GM21737 (cell line): ENCODE measurements at regions not wholly inside any gene's neighbourhood (a gene's known extent, or its start where the extent isn't known, plus 50 kb on each side); places are given as distances from the start of the nearest gene placed in this dataset.

ENCODE experiments used
- ATAC-seq: cut with Tn5 transposase; IDR thresholded peaks from one replicate; pipeline ENCODE4 v1.9.1; 2021; ENCODE audit warnings: mild to moderate bottlenecking, moderate library complexity; ENCODE audit not compliant: unreplicated experiment

GRCh38 chr1:81496349-81496748, 304.4 kb upstream of the ADGRL2 start:
- ATAC-seq, result no peak

DNA sequence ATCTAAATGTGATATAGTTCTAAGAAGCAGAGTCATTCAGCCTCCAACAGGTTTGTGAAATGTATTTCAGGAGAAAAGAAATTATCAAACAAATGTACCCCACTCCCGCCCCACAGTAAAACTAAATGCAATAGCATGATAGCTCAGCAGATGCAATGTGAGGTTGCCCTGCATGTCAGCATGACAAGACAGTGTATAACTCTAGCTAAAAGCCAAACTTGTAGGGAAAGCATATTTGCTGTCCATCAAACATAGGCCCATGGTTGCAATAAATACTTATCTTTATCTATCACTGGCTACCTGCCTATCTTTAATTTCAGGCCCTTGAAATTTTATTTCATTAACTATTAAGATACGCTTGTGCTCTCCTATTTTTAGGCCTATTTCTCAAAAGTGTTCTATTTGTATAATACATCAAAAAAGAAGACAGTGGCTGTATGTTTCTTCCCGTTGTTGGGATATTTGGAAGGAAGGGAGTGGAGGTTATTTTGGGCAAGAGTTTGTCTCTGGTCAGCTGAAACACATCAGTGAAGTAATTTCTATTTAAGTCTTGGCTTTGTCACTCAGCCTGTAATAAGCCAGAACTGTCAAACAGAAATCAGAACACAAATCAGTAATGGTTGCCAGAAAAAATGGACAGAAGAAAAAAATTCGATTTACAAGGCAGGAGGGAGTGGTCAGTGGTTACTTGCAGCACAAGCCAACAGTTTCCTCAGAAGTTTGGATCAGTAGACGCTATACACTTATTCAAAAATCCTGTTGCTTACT, 307.4 kb upstream of the ADGRL2 start:
- no peak for ATAC-seq

DNA sequence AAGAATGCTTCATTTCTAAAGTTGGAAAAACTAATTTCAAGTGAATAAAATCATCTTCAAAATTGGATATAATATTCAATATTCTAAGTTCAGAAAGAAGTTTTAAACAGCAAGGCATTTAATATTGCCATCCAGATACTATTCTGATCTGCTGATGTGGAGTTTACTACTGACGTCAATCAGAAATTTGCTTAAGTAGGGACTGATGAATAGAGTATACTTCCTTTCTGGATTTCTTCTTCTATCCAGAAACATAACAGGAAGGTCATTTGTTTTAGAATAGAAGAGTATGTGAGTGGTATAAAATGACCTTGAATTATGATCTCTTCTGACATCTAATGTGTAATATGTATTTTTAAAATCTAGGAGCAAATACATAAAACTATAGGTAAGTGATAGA, 308.1 kb upstream of the ADGRL2 start:
- no peak for ATAC-seq

- ATAC-seq, result no peak
These were observed 310.1 kb upstream of the ADGRL2 start for GRCh38 chr1:81490614-81491013.

GRCh38 chr1:81489372-81489934, 311.3 kb upstream of the ADGRL2 start:
- ATAC-seq, result no peak

DNA sequence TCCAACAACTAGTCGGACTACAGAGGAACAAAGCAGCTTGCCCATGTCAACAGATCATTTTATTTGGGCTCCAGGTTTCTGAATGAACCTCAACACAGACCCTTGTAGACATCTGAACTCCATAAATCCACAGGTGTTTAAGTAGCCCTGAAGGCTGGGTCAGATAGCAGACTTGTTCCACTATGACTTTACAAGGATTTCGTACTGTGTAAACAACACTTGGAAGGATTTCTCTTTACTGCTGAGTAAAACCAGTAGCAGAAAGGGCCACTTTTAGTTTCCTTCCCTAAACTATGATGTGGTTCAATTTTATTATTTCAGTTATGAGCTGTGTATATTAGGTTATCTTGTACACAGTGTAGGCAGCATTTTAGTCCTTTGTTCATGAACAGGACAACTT, 316.4 kb upstream of the ADGRL2 start:
- ATAC-seq, result no peak

DNA sequence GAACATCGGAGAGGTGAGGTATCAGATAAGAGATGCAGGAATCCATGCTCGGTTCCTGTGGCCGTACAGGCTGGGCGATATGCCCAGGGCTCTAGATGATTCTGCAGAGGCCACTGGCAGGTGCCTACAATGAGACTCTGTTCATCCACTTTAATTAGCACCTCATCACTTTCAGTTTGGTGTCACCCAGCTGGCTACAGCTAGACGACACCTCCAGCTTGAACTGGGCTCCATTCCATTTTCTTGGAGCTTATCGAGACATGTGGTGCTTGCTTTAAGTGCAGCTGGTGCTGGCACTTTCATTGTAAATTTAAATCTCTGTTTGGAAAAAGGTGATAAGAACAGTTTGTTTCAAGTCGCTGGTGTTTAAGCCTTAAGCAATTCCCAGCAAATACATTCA, 322.5 kb upstream of the ADGRL2 start:
- no peak for ATAC-seq

DNA sequence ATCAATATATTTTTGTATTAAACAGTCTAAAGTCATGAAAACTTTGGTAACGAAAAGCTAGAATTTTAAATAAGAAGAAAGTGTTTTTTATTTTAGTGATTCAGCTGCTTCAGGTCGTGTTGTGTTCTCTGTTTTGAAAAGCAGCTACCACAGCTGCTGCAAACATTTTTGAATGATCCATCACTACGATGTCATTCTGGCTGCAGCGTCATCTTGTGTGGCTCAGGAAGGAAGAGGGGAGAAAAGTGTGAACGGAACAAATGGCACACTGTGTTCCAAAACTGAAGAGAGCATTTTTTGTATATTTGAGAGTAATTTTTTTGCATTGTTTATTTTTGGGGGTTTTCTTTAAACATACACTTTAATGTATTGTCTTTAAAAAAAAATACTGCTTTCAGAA, 323.0 kb upstream of the ADGRL2 start:
- ATAC-seq, result no peak

GRCh38 chr1:81472387-81472786, 328.3 kb upstream of the ADGRL2 start:
- no peak for ATAC-seq

DNA sequence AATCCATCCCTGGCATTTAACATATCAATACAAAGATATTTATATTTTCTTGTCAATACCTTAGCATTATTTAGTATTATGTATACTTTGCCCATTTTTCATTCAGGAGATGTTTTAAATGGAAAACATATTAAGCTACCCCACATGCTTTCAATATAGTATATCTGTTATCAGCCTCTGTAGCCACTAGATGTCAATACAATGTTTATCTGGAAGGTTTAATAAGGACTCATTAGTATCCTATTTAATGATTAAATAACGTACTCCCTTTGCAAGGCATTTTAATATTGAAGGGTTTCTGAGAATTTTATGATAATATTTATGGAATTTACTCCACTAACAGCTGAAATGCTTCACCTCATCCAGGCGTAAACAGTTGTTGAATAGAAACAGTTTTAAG, 329.5 kb upstream of the ADGRL2 start:
- no peak for ATAC-seq

- ATAC-seq, result no peak
These were observed 330.5 kb upstream of the ADGRL2 start for GRCh38 chr1:81470275-81470674.

DNA sequence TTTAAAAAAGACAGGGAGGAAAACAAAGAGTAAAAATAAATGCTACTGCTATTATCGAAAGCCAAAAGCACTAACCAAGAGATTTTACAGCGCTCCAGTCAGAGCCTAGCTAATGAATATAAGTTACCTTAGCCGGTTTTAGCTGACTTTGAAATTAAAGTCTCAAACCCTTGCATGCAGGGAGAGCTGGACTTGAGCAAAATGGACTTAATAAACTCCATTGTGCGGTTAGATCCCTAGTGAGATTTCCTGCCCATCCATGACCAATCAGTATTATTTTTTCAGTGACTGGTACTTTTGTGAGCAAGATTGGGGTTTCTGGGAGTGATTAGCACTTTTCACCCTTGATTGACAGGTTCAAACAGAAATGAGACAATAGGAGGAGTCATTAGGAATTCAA, 333.4 kb upstream of the ADGRL2 start:
- ATAC-seq, result no peak

DNA sequence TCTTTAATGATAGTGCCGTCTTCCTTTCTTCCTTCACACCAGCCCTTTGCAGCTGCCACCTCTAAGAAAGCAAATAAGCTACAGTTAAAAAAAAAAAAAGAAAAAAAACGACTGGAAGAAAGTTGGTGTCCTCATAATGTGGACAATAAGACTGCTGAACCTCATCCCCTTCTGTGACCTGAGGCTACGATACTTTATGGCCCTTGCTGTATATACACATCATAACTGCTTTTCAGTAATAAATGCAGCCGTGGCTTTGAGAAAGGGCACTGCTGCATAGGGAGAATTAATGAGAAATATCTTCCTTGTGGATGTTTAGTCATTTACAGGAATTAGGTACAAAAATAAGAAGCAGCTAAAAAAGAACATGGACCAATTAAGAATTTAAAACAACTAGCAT, 333.8 kb upstream of the ADGRL2 start:
- no peak for ATAC-seq

DNA sequence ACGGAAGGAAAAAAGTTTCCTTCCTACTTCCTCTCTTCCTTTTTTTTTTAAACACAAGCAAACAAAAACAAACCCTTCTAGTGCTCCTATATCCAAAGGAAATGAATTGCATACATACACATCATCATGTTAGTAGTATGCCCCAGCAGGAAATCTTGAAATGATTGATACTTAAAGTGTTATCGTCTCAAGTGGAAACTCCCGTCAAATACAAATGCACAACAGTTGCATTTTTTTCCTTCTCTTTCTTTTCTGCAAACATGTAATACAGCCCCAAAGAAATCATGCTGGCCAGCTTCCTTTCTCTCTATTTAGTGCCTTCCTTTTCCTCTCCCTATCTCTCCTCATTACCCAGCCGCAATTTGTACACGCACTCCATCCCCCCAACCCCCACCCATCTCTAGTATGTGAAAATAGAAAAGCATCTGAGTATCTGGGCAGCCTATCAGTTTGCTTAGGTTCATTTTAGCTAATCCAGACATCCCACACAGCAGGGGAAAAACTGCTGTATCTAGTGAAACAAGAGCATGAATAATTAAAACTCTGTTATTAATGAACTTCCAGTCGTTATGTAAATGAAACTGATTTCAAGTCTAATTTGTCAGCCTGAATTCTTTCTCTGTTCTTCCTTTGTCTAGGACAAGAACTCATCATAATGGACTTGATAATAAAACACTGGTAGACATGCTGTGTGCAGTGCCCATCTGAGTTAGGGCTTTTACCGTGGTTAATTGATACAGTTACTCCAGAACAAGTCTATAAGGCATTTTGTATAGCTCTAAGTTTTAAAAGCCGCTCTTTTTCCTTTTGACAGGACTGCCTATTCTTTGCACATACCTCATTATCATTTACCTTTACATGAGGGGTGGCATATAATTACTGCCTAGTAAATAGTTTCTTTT, 336.5 kb upstream of the ADGRL2 start:
- ATAC-seq, result no peak

GRCh38 chr1:81459043-81459442, 341.7 kb upstream of the ADGRL2 start:
- no peak for ATAC-seq

DNA sequence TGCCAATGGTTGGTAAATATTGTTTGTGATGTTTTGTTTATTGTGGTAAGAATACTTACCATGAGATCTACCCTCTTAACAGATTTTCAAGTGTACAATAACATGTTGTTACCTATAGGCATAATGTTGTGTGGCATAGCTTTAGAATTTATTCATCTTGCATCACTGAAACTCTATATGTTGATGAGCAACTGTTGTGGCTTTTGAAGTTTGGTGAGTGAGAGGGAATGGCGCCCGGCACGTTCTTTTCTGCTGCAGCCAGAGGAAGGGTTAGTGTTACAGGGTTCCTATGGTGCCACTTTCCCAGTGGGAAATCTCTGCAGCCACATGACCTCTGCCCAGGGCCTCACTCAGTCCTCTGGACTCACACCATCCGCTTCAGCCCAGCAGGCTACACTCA, 342.5 kb upstream of the ADGRL2 start:
- ATAC-seq, result no peak

DNA sequence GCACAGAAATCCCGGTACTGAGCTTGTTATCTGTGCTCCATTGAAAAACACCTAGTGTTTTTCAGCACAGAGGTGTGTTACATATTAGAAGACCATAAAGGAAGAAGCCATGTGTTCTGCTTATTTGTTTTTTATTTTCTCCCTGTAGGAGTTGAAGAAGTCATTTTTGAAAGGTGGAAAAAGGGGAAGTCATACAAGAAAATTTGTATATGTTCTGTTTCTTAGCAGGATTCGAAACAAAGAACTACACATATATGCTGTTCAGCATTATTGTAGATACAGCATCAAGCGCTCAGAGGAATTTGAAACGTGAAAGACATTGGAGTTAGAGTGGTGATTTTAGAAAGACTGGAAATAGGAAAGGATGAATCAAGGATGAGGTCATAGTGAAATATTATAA, 345.3 kb upstream of the ADGRL2 start:
- ATAC-seq, result no peak

DNA sequence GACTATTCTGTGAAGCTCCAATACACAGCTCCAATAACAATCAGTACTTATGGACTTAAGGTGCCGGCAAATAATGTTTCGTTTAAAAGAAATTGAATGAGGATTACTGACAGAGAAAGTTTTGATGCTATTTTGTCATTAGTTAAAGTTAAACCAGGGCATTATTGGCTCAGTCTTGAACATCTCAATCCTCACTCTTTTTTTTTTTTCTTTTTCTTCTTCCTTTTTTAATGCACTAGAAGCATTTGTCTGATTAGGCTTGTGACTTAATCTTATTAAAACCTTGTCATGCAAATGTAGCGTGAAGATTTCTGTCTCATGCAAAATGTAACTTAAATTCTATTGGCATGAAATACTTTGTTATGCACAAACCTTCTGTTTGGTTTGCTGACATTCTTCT, 346.8 kb upstream of the ADGRL2 start:
- ATAC-seq, result no peak

DNA sequence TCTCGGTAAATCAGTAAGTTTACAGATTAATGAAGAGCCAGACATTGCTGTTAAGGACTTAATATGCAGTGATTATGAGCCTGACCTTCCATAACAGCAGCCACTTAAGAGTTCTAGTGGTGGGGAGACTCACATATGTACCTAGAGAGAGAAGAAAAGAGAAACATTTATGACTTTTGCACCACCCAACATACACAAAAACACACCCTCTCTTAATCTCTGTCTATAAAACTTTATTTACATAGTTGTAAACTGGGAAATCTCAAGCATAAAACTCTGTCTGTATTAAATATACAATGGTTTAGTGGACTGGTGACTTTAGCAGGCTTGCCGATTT, 347.4 kb upstream of the ADGRL2 start:
- no peak for ATAC-seq

GRCh38 chr1:81452693-81453366, 347.9 kb upstream of the ADGRL2 start:
- ATAC-seq, result no peak

GRCh38 chr1:81449786-81450185, 350.9 kb upstream of the ADGRL2 start:
- no peak for ATAC-seq
